Upper lobe of left lung (tissue), 6 donors: ENCODE measurements at regions not wholly inside any gene's neighbourhood (a gene's known extent, or its start where the extent isn't known, plus 50 kb on each side); places are given as distances from the start of the nearest gene placed in this dataset.

Experiments used
- ATAC-seq, 2 donors: fragments of 200-7000 bp; cut with Tn5 transposase; one replicate each; pipeline ENCODE4 v1.9.1; 2022; ENCODE audit warnings: mild to moderate bottlenecking in 2 of 2, moderate library complexity in 2 of 2; ENCODE audit not compliant: low FRiP score in 2 of 2
- DNase-seq, 2 donors: peaks; one replicate each; pipeline ENCODE4 v3.0.0-alpha.2; 2019 to 2020
- H3K27ac ChIP-seq, 4 donors: fragments of 200-600 bp; sonication (generic); one replicate each; pipeline ENCODE4 v1.5.1; 2016 to 2019
- H3K27me3 ChIP-seq, 4 donors: fragments of 200-600 bp; sonication (generic); one replicate each; pipeline ENCODE4 v1.5.1; 2017 to 2019
- H3K36me3 ChIP-seq, 4 donors: fragments of 200-600 bp; sonication (generic); one replicate each; pipeline ENCODE4 v1.5.1; 2016 to 2019
- H3K4me1 ChIP-seq, 4 donors: fragments of 200-600 bp; sonication (generic); one replicate each; pipeline ENCODE4 v1.5.1; 2018 to 2019
- H3K4me3 ChIP-seq, 4 donors: fragments of 200-600 bp; sonication (generic); one replicate each; pipeline ENCODE4 v1.5.1; 2017 to 2019; ENCODE audit warnings: mild to moderate bottlenecking in 2 of 4, moderate library complexity in 1 of 4
- H3K9me3 ChIP-seq, 4 donors: fragments of 200-600 bp; sonication (generic); one replicate each; pipeline ENCODE4 v1.5.1; 2018 to 2019
- EP300 ChIP-seq, 4 donors: sonication (generic); formaldehyde crosslinking; IDR thresholded peaks; one replicate each; pipeline ENCODE4 v1.5.1; 2017; ENCODE audit warnings: antibody characterized with exemption in 4 of 4, control low read depth in 2 of 4
- POLR2A ChIP-seq, 4 donors: fragments of 450-650 bp; IDR thresholded peaks; one replicate each; pipeline ENCODE4 v1.5.1; 2016 to 2017; ENCODE audit warnings: antibody characterized with exemption in 4 of 4, mild to moderate bottlenecking in 2 of 4
- POLR2AphosphoS5 ChIP-seq, 2 donors: sonication (generic); formaldehyde crosslinking; IDR thresholded peaks; one replicate each; pipeline ENCODE4 v1.5.1; 2017; ENCODE audit warnings: antibody characterized with exemption in 2 of 2
- WGBS, 2 donors: methylation state at CpG; one replicate each; pipeline ENCODE4 v1.1.5; 2017 to 2018; 5-methylcytosine and 5-hydroxymethylcytosine counted together
- TF ChIP-seq, protein P1 (sequence below), 6 experiments: fragments of 450-650 bp in 4 of 6; fragments of 200-600 bp in 2 of 6; sonication (generic) in 2 of 6; IDR thresholded peaks; one replicate each; pipeline ENCODE4 v1.5.1; 2016 to 2019; ENCODE audit warnings: antibody characterized with exemption in 6 of 6
- donor health status: DM: no; HTN: no; CAD: no; lungs with moderate emphysema.
- donor health status: DM: no; HTN: yes; CAD: no; lungs with severe emphysema.

DNA sequence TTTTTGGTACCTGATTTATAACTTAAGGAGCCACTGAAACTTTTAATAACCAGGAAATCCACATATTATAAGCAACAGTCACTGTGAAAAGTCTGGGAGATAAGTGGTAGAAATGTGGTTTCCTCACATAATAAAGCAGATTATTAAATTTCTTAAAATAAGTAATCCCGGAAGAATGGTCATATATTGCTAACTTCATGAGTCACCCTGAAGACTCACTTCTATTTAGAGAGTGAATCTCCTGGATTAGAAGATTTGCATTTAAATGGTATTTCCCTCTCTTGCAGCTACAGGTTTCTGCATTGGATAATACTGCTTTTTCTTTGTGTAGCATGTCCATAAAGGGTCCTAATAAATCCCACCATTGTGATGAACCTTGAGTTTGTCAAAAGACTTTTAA, 1286.8 kb upstream of the CDH8 start:
- 55 to 74% methylated on average over 1 of the region's 1 CpG for WGBS, 2 donors
- ATAC-seq = no peak
- H3K27me3 ChIP-seq = no peaks in the 10 kb centered on the region

DNA sequence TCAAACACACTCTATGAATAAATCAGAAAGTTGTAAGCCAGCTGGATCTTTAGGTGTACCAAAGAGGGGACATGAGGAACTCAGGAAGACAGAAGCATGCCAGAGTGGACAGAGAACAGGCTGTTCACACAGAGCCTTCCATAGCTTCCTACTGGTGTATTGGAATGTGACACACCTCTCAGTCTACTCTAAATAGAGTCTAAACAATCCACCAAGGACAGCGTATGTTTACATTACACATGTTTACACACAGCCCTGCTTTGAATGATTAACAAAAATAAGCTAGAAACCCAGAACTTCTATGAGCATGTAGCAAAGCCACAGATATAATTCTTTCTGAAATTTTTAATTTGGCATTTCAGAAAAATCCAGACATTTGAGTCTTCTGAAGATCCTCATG, 1279.0 kb upstream of the CDH8 start:
- Histone ChIP-seq H3K9me3 (no peaks in the 10 kb centered on the region), H3K36me3 (no peaks in the 10 kb centered on the region), H3K4me3 (no peak overlapping the region), H3K27ac (no peak overlapping the region), H3K27me3 (no peaks in the 10 kb centered on the region), H3K4me1 (no peaks in the 10 kb centered on the region)
- DNase-seq = no peak
- WGBS, 2 donors = 35 to 42% methylated on average over 1 of the region's 1 CpG
- ATAC-seq = no peak
- TF ChIP-seq POLR2AphosphoS5 (IDR thresholded peaks at IDR 0.05) = no peak
- TF ChIP-seq, protein P1, sequence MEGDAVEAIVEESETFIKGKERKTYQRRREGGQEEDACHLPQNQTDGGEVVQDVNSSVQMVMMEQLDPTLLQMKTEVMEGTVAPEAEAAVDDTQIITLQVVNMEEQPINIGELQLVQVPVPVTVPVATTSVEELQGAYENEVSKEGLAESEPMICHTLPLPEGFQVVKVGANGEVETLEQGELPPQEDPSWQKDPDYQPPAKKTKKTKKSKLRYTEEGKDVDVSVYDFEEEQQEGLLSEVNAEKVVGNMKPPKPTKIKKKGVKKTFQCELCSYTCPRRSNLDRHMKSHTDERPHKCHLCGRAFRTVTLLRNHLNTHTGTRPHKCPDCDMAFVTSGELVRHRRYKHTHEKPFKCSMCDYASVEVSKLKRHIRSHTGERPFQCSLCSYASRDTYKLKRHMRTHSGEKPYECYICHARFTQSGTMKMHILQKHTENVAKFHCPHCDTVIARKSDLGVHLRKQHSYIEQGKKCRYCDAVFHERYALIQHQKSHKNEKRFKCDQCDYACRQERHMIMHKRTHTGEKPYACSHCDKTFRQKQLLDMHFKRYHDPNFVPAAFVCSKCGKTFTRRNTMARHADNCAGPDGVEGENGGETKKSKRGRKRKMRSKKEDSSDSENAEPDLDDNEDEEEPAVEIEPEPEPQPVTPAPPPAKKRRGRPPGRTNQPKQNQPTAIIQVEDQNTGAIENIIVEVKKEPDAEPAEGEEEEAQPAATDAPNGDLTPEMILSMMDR (IDR thresholded peaks at IDR 0.05) = no peak
- no peak for TF ChIP-seq EP300 (IDR thresholded peaks at IDR 0.05)
- no peak for TF ChIP-seq POLR2A (IDR thresholded peaks at IDR 0.05)

More for the DNA sequence above, 1286.8 kb upstream of the CDH8 start:
- DNase-seq = no peak
- H3K9me3 ChIP-seq = no peaks in the 10 kb centered on the region
- no peak overlapping the region for H3K27ac ChIP-seq
- H3K36me3 ChIP-seq = no peaks in the 10 kb centered on the region
- H3K4me3 ChIP-seq = no peak overlapping the region
- TF ChIP-seq EP300 (IDR thresholded peaks at IDR 0.05) = no peak
- no peak for TF ChIP-seq POLR2A (IDR thresholded peaks at IDR 0.05)
- TF ChIP-seq POLR2AphosphoS5 (IDR thresholded peaks at IDR 0.05) = no peak
- TF ChIP-seq, protein P1 (IDR thresholded peaks at IDR 0.05) = no peak
- H3K4me1 ChIP-seq = no peaks in the 10 kb centered on the region

DNA sequence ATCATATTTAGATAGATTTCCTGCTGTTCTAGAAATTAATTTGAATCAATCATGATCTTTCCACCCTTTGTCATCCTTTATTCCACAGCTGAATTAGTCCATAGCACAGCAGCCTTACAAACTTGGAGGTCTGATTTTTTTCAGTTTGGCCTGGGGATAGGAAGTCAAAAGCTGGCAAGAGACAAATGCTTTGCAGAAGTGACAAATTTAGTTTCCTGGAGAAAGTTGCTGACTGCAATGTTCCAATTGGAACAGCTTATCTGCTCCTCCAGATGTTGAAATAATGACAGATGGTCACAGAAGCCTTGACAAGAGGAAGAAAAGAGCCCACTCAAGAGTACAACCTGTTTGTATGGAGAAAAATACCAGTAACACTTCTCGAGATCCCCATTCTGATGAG, 1276.1 kb upstream of the CDH8 start:
- Histone ChIP-seq H3K9me3 (no peaks in the 10 kb centered on the region), H3K27ac (no peak overlapping the region), H3K36me3 (no peaks in the 10 kb centered on the region), H3K4me1 (no peaks in the 10 kb centered on the region), H3K27me3 (no peaks in the 10 kb centered on the region), H3K4me3 (no peak overlapping the region)
- 8 to 20% methylated on average over 1 of the region's 1 CpG for WGBS, 2 donors
- DNase-seq (no peak), ATAC-seq (peak in 1 of 2 donors; percentile 28)
- TF ChIP-seq POLR2AphosphoS5 (IDR thresholded peaks at IDR 0.05) (no peak), EP300 (IDR thresholded peaks at IDR 0.05) (no peak)
- TF ChIP-seq, protein P1 (IDR thresholded peaks at IDR 0.05) = no peak

DNA sequence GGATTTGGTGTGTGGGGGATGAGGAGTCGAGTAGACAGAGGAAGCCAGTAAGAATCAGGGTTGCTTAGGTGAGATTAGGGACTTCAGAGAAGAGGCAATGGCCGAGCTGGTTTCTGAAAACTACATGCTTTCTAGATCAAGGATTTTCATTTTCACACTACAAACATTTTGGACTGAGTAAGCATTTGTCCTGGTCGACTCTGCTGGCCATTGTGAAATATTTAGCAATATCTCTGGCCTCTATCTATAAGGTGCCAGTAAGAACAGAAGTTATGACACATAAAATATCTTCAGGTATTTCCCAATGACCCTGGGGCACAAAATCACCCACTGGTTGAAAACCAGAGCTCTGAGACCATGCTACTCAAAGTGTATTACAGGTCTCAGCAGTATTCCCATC, 1275.1 kb upstream of the CDH8 start:
- WGBS, 2 donors = 54 to 68% methylated on average over 3 of the region's 3 CpGs
- DNase-seq (no peak), ATAC-seq (no peak)
- H3K4me1 ChIP-seq = no peaks in the 10 kb centered on the region
- no peak overlapping the region for H3K27ac ChIP-seq
- H3K27me3 ChIP-seq = no peaks in the 10 kb centered on the region
- TF ChIP-seq POLR2AphosphoS5 (IDR thresholded peaks at IDR 0.05) (no peak), EP300 (IDR thresholded peaks at IDR 0.05) (no peak), POLR2A (IDR thresholded peaks at IDR 0.05) (no peak)
- TF ChIP-seq, protein P1 (IDR thresholded peaks at IDR 0.05) = no peak
- no peaks in the 10 kb centered on the region for H3K36me3 ChIP-seq
- no peaks in the 10 kb centered on the region for H3K9me3 ChIP-seq
- no peak overlapping the region for H3K4me3 ChIP-seq

DNA sequence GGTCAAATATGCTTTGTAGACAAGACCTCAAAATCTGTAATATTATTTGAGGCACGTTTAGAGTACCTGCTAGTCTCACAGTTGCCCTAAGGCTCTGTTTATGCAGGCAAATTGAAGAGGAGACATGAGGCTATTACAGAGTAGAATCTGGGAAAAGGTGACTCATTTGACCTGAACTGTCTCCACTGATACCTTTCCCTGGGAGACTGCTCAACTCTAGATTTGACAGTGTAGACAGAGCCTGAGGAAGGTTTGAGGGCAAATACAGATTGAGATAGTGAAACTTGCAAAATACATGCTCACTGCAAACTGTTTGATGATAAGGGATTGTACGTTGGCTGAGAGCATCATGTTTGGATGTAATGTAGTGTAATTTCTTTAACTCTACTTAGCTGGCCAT, 1266.6 kb upstream of the CDH8 start:
- Histone ChIP-seq H3K4me3 (no peak overlapping the region), H3K27ac (no peak overlapping the region), H3K9me3 (no peaks in the 10 kb centered on the region), H3K36me3 (no peaks in the 10 kb centered on the region), H3K27me3 (no peaks in the 10 kb centered on the region), H3K4me1 (no peaks in the 10 kb centered on the region)
- DNase-seq (no peak), ATAC-seq (no peak)
- no peak for TF ChIP-seq POLR2A (IDR thresholded peaks at IDR 0.05)
- WGBS, 2 donors = 54 to 76% methylated on average over 2 of the region's 2 CpGs
